ENCODE measurements at regions not wholly inside any gene's neighbourhood (a gene's known extent, or its start where the extent isn't known, plus 50 kb on each side); places are given as distances from the start of the nearest gene placed in this dataset.

DNA sequence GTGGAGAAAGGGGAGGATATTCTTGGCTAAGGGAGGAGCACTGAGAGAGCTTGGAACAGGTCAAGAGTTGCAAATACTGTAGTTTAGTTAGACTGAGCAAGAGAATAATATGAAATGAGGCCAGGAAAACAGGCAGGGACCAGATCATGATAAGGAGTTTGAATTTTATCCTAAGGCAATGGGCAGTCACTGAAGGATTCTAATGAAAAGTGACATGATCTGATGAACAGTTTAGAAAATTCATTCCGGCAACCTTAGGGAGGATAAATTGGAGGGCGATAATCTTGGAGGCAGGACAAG, 276.1 kb downstream of the PLK2 start:
- no peak overlapping the region for H3K27ac Mint-ChIP-seq

DNA sequence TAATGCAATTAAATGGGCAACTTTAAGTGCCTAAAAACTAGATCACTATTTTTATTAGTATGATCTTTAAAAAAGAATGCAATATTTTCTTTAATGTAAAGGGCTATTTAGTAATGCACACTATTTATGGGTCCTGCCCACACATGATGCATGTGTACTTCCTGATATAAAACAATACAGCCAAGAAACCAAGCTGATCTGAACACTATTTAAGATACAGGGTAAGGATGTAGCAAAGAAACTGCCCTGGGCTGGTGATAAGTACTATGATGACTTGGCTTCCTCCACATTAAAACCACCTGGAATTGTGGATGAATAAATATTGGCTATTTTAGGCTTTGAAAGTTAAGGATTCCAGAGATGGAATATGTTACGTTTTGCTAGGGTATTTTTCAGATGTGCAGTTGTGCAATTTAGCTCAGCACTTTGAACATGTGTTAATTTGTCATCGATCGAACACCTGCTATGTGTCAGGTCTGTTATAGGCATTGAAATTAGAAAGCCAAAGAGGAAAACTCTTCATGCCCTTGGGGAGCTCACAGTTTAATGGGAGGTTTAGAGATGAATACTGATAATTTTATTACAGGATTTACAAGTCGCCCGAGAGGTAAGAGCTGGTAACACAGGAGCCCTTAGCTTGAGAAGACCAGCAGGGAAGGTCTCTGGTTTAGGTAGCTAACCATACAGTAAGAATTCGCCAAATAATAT, 276.7 kb downstream of the PLK2 start:
- Mint-ChIP-seq H3K9me3 (ENCODE audit: low read depth) (no peaks in the 10 kb centered on the region), H3K36me3 (ENCODE audit: insufficient read depth) (no peaks in the 10 kb centered on the region), H3K27me3 (no peaks in the 10 kb centered on the region), H3K4me1 (ENCODE audit: low read depth) (peaks cover 21% of the 10 kb centered on the region), H3K27ac (no peak overlapping the region), H3K4me3 (ENCODE audit: low read depth) (no peak overlapping the region)
- no peak for DNase-seq (ENCODE audit: low spot score, unreplicated experiment)
- TF ChIP-seq, protein P1, sequence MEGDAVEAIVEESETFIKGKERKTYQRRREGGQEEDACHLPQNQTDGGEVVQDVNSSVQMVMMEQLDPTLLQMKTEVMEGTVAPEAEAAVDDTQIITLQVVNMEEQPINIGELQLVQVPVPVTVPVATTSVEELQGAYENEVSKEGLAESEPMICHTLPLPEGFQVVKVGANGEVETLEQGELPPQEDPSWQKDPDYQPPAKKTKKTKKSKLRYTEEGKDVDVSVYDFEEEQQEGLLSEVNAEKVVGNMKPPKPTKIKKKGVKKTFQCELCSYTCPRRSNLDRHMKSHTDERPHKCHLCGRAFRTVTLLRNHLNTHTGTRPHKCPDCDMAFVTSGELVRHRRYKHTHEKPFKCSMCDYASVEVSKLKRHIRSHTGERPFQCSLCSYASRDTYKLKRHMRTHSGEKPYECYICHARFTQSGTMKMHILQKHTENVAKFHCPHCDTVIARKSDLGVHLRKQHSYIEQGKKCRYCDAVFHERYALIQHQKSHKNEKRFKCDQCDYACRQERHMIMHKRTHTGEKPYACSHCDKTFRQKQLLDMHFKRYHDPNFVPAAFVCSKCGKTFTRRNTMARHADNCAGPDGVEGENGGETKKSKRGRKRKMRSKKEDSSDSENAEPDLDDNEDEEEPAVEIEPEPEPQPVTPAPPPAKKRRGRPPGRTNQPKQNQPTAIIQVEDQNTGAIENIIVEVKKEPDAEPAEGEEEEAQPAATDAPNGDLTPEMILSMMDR (IDR thresholded peaks at IDR 0.05; ENCODE audit: unreplicated experiment) = no peak

More for the DNA sequence above, 276.1 kb downstream of the PLK2 start:
- Mint-ChIP-seq H3K4me1 (ENCODE audit: low read depth) (peaks cover 22% of the 10 kb centered on the region), H3K27me3 (no peaks in the 10 kb centered on the region), H3K4me3 (ENCODE audit: low read depth) (no peak overlapping the region), H3K36me3 (ENCODE audit: insufficient read depth) (no peaks in the 10 kb centered on the region), H3K9me3 (ENCODE audit: low read depth) (no peaks in the 10 kb centered on the region)
- TF ChIP-seq, protein P1 (IDR thresholded peaks at IDR 0.05; ENCODE audit: unreplicated experiment) = no peak
- no peak for DNase-seq (ENCODE audit: low spot score, unreplicated experiment)

DNA sequence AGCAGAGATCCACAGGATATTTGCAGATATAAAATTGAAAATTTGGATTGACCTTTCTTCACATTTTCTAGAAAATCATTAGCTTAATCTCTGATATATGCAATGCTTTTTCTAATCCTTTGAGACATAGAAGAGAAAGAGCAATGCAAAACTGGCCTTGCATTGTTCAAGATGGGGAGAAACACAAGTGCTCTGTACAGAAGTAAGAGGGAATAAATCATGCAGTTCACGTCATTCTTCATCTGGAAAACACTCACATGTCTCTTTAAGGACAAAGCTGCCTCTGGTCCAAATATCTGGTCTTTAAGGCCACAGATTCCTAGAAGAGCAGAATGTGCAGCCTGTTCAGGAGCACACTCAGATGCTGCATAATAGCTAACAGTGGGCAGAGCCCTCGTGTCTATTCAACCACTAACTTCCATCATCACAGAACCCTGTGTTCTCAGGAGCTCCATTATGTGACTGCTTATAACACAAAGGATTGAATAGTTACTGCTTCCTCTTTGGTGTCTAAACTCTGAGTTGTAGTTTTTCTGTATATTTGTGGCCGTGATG, 277.5 kb downstream of the PLK2 start:
- Mint-ChIP-seq H3K4me1 (ENCODE audit: low read depth) (peaks cover 15% of the 10 kb centered on the region), H3K27ac (no peak overlapping the region), H3K9me3 (ENCODE audit: low read depth) (no peaks in the 10 kb centered on the region), H3K4me3 (ENCODE audit: low read depth) (no peak overlapping the region), H3K27me3 (no peaks in the 10 kb centered on the region), H3K36me3 (ENCODE audit: insufficient read depth) (no peaks in the 10 kb centered on the region)
- DNase-seq (ENCODE audit: low spot score, unreplicated experiment) = no peak
- TF ChIP-seq, protein P1 (IDR thresholded peaks at IDR 0.05; ENCODE audit: unreplicated experiment) = no peak

DNA sequence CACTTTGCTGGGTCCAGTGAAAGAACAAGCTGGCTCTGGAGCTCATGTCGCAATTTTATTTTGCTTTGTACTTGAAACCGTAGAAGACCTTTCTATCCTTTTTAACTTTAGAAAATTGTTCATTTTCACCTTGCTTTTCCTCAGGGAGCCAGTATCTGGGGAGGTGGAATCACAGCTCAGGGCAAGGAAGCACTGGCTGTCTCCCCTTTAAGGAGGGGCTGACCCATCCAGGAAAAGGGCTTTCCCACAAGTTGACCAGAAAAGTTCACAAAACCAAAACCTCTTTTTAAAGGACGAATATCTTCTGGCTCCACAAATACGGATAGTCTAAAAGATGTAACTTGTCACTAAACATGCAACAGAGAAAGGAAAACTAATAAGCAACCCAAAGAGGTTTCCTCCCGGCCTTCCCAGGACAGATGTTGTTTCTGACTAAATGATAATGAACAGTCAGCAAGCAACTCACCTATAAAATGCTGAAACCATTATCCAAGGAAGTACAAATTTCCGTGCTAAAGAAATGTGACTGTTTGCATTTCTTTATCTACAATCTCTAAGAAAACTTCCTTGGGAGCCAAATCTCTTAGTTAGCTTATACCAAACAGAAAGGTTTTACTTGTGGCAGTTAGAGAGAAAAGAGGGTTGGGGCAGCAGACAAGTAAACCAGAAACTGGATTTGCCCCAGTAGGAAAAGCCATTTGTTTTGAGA, 278.2 kb downstream of the PLK2 start:
- H3K36me3 Mint-ChIP-seq (ENCODE audit: insufficient read depth) = no peaks in the 10 kb centered on the region
- H3K4me3 Mint-ChIP-seq (ENCODE audit: low read depth) = no peak overlapping the region
- no peaks in the 10 kb centered on the region for H3K27me3 Mint-ChIP-seq
- H3K9me3 Mint-ChIP-seq (ENCODE audit: low read depth) = no peaks in the 10 kb centered on the region
- TF ChIP-seq, protein P1 (IDR thresholded peaks at IDR 0.05; ENCODE audit: unreplicated experiment) = no peak
- DNase-seq (ENCODE audit: low spot score, unreplicated experiment) = no peak
- peaks cover 12% of the 10 kb centered on the region for H3K4me1 Mint-ChIP-seq (ENCODE audit: low read depth)
- H3K27ac Mint-ChIP-seq = no peak overlapping the region

DNA sequence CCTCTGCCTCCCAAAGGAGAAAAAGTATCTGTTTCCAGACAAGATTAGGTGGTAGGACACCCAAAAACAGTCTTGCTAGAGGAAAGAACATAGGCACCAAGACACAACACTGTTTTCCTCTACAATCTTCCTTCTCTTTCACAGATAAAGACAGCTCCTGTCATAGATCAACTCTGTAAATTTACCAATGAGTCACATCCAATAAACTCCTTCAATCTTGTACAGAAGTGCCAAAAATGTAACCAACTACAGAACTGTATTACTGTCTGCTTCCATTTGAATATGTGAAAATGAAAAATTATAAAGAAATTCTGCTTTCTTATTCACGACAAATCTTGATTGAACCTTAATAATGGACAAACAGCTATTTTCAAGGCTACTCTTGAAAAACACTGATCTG, 286.9 kb downstream of the PLK2 start:
- Mint-ChIP-seq H3K4me3 (ENCODE audit: low read depth) (no peak overlapping the region), H3K36me3 (ENCODE audit: insufficient read depth) (no peaks in the 10 kb centered on the region), H3K4me1 (ENCODE audit: low read depth) (no peaks in the 10 kb centered on the region), H3K27me3 (no peaks in the 10 kb centered on the region), H3K9me3 (ENCODE audit: low read depth) (peaks cover 8% of the 10 kb centered on the region), H3K27ac (no peak overlapping the region)
- DNase-seq (ENCODE audit: low spot score, unreplicated experiment) = no peak
- TF ChIP-seq, protein P1 (IDR thresholded peaks at IDR 0.05; ENCODE audit: unreplicated experiment) = no peak
